B cell (primary cell): ENCODE measurements at regions not wholly inside any gene's neighbourhood (a gene's known extent, or its start where the extent isn't known, plus 50 kb on each side); places are given as distances from the start of the nearest gene placed in this dataset.

Source experiments
- CTCF ChIP-seq: fragments of 200-600 bp; IDR thresholded peaks from one replicate; pipeline ENCODE4 v1.8.0; 2022; ENCODE audit warnings: antibody characterized with exemption, mild to moderate bottlenecking
- EZH2 ChIP-seq: IDR thresholded peaks from 2 replicates; pipeline ENCODE4 v1.6.1; 2012; ENCODE audit warnings: borderline replicate concordance, low read depth, mild to moderate bottlenecking, moderate library complexity, low read length; ENCODE audit not compliant: insufficient read depth, poor library complexity, severe bottlenecking

GRCh38 chr16:87201790-87202189 lies 115.4 kb downstream of the C16orf95 start:
- TF ChIP-seq CTCF = no peak
- TF ChIP-seq EZH2 = no peak
